ENCODE measurements at regions not wholly inside any gene's neighbourhood (a gene's known extent, or its start where the extent isn't known, plus 50 kb on each side); places are given as distances from the start of the nearest gene placed in this dataset.
"Not testable (repeated sequence)": the region's sequence is repeated elsewhere in the genome, so short reads cannot be mapped to it uniquely, and the experiment has no call there.

DNA sequence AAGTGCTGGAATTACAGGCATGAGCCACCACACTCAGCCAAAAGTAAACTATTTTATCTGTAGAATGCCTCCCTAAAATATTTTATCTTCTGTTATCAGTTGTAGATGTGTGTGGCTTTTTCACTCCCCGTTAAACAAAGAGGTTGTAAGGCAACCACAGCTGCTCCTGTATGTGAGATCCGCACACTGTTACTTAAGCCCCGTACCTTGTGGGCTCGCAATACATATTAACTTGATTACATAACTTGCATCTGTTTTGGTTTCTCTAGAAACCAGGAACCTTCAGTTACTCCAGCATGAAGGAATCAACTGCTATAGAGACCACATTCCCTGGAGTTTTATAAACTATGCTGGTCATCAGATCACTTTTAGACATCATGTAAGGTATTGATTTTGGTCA, 420.1 kb upstream of the SLC35B3 start:
- no peak for DNase-seq

DNA sequence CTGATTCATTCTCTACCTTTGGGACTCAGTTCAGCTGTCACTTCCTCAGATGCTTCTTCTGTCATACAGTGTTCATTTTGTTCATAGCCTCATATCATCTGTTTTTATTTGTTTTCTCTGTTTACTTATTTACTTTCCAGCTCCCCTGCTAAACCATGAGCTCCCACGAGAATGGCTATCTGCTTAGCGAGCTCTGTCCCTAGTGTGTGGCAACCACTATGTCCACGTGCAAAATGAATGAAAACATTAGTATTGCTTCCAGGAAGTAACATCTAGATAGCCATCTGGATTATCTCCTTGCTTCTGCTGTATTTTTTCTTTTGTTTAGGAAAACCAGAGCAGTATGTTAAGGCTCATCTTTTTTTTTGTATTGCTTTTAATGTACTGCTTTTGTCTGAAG, 417.0 kb upstream of the SLC35B3 start:
- no peak for DNase-seq

DNA sequence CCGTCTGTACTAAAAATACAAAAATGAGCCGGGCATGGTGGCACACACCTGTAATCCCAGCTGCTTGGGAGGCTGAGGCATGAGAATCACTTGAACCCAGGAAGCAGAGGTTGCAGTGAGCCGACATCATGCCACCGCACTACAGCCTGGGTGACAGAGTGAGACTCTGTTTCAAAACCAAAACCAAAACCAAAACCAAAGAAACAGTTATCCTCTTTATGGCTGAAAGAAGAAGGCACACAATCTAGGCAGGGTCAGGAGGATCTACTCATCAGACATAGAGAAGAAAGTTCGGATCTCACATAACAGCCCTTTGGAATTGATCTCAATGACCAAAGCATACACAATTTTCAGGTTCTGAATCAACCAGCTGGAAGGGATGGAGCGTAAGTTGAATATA, 411.3 kb upstream of the SLC35B3 start:
- not testable (repeated sequence) for DNase-seq

DNA sequence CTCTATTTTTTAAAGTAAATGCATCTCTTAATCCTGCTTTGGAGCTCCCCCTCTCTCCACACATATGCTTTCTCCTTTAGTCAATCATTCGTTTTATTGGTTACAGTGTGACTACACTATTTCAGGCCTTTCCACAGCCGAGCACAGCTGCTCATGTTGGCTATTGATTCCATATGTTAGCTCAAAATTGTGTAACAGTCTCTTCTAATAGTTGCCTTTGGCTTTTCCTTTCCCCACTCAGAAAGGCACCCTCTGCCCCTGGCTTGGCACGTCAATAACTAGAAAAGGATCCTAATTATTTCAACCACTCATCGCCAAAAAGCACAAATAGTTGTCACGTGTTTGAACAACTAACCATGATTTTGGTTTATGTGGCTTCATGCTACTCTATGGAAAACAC, 410.3 kb upstream of the SLC35B3 start:
- DNase-seq = no peak

DNA sequence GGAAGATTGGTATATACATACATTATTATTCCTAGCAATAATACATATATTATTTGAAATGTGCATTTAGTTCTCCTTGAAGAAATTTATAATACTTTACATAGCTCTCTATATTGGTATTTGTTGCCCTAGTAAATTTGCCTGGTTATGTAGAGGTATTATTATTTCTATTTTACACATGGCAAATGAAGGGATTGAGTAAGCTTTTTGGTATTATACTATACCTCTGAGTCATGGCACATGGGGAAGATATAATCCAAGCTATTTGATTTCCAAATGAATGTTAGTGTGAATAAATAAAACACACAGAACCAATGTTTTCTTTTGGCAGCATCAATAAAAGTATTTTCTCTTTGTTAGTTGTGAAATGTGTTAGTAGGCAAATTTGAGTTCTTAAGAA, 409.6 kb upstream of the SLC35B3 start:
- no peak for DNase-seq

DNA sequence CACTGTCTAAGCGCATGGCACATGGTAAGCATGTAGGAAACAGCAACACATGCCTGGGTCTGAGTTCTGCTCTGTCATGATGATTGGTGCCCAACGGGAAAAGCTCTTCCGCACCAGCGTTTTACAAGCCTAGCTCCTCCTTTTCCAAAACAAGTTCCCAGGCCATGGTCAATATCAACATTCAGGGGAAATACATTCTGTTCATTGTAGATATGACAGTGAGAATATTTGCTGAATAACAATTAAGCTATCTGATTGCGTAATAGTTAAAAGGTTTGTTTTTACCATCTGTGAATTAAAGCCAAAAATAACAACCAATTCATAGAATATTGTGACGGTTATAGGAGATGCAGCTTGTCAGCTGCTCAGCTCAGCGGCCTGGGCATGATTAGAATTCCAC, 404.3 kb upstream of the SLC35B3 start:
- no peak for DNase-seq

DNA sequence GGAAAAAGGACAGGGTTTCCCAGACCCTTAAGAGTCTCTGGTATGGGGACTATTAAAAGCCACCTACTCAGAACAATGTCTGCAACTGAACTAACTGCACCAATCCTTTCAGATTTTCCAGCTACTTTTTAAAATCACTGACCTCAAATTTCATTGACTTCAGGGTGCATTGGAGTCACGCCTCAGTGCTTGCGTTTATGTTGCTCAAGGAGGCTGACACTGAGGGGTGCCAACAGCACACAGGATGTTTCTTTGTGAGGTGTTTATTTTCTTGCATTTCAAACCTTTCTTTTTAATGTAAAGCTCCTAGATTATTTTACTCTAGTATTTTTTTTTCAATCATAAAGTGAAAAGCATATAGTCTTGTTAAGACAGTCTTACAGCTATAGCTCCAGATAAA, 402.0 kb upstream of the SLC35B3 start:
- DNase-seq = no peak

DNA sequence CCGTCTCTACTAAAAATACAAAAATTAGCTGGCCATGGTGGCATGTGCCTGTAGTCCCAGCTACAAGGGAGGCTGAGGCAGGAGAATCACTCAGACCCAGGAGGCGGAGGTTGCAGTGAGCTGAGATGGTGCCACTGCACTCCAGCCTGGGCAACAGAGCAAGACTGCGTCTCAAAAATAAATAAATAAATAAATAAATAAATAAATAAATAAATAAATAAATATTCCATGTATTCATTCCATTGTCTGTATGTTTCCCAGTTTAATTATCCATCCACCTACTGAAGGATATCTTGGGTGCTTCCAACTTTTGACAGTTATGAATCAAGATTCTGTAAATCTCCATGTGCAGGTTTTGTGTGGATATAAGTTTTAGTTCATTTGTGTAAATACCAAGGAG, 397.4 kb upstream of the SLC35B3 start:
- not testable (repeated sequence) for DNase-seq

DNA sequence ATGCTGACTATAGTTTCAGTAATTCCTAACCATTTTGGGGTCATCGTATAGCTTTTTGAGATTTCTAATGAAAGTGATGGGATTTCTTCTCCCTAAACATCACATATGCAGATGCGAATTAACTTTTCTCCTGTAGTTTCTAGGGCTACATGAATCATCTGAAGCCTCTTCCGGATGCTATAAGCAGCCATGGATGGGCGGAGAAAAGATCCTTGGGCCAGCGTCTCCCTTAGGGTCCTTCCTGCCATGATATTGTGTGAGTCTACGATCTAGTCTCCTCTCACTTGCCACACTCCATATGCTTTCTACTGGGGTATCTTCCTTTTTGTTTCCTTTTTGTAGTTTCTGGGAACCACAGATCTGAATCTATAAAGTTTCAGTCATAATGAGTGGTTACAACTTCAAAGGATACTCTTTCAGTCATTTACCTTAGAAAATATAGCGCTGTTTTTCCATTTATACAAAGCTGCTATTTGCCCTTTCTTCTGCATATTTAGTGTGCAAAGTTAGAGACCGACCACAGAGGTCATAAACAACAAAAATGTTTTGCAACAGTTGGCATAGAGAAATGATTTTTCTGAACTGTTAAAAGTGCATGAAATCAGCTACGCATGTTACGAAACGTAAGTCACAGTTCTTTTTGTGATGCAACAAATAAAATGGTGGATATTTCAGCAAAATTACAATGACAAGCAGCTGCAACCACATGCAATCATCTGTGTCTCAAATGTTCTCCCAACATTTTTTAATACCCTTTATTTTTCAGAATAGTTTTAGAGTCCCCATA, 396.2 kb upstream of the SLC35B3 start:
- no peak for DNase-seq

DNA sequence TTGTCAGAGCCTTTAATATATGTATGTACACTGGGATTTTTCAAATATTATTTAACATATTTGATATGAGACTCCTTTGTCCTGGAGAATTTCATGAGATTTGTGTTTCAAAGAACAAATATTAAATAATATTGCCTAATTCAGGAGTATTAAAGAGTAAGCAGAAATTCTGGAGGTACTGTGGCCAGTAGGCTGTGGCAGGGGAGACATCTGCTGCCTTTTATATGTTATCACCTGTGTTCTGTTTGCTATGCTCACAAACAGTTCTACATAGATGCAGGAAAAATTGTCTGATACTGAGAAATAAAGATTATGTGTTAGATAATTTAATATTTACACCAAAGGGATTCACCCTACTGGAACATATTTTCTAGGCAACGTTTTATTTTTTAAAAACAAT, 395.4 kb upstream of the SLC35B3 start:
- no peak for DNase-seq

DNA sequence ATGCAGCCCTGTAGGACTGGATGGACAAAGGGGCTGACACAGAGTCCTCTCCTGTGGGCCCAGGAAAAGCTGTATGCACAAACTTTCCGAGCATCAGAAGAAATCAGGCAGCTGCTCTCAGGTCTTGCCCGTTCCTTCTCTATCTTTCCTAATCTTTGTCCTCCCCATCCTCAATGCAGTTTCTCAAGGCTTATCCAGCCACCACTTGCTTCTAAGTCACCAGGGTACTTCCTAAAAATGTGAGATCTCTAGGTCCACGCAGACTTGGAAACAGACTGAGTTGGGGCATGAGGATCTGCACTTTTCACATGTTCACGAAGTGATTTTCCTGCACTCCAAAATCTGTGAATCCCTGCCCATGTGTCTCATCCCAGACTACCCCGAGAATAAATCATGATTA, 394.5 kb upstream of the SLC35B3 start:
- no peak for DNase-seq

DNA sequence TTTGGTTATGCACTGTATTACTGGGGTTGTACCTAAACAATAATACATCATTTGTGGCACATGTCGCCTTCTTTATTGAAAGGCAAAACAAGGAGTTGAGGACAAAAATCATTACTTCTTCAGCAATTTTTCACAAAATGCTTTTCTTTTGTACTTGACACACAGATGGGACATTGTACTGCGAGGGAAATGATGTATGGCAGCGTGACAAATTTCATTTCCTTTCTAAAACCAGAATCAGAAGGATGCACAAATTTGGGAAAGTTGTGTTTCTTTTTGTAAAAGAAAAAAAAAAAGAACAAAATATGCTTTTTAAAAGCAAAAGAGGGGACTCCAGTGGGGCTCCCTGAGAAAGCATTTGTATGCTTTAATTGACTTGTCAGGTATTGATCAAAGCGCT, 394.0 kb upstream of the SLC35B3 start:
- DNase-seq = no peak

DNA sequence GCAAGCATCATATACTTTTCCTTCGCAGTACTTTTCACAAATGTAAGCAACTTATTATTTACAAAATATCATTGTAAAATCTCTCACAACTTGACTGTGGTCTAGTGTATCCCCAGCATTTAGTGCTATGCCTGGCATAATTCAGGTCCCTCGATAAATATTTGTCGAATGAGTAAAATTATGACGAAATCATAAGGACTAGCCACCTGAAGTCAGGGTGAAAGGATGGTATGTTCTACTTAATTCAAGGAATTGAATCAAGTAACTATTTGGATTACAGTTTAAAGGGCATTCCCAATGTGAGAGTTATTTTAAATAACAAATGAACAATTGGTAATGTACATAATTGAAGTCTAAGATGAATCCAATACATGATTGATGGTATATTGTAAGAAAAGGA, 393.0 kb upstream of the SLC35B3 start:
- DNase-seq = no peak

DNA sequence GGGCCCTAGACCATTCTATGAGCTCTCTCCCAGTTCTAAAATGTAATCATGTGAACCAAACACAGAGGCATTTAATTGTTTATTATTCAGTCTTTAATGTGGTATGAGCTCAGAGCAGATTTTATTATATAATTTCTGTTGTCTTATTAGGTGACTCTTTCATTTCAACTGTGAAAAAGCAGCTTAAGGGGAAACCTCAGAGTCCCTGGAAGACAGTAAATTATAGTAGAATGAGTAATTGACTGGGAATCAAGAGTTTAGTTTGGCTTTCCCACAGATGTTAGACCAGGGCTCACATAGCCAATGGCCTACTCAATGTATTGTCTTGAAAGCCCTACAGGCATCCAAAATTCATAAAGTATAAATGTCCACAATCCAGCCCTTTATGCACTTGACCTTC, 390.4 kb upstream of the SLC35B3 start:
- no peak for DNase-seq

DNA sequence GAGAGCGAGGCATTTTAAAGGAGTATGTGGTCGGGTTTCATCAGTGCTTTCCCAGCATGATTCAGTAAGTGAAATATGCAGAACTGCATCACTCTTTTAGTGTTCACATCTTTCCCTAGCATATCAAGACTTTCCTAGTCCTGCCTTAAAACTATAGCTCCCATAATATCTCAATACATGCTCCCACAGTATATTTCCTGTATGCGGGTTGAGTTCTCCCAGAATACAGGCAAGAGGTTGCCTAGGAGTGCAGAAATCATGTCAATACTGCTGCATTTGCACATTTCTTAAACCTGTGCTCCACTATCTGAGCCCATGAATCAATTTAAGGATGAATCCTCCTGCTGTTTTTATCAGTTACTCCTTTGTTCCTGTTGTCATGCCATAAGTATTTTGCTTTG, 386.6 kb upstream of the SLC35B3 start:
- DNase-seq = no peak

DNA sequence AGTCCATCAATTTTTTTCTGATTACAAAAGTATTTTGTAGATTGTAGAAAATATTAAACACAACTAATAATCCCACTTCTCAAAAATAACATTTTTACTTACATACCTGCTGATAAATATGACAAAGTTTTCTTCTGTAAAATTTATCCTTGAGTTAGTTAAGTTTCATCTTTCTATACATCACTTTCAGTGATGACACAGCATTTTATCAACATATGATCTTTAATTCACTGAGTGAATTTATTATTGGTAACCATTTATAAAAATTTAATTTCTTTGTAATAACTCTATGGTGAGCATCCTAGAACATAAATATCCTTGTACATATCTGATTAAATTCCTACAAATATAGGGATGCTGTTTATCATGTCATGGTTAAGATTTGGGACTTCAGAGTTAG, 385.0 kb upstream of the SLC35B3 start:
- no peak for DNase-seq

DNA sequence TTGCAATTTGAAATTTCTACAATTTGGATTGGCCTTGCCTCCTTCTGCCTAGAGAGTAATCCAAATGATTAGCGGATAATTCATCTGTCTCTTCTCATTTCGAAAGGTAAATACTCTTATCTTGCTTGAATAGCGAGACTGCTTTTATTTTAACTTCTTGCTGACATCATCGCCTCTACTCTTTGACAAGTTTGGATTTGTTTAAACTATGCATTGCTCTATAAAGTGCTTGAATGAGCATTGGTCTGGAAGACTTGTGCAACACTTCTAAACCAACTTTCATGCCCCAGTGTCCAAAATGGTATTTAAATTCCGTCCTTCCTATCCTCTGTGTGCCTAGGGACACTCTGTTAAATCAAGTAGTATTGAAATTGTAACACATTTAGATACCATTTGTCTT, 384.1 kb upstream of the SLC35B3 start:
- no peak for DNase-seq

DNA sequence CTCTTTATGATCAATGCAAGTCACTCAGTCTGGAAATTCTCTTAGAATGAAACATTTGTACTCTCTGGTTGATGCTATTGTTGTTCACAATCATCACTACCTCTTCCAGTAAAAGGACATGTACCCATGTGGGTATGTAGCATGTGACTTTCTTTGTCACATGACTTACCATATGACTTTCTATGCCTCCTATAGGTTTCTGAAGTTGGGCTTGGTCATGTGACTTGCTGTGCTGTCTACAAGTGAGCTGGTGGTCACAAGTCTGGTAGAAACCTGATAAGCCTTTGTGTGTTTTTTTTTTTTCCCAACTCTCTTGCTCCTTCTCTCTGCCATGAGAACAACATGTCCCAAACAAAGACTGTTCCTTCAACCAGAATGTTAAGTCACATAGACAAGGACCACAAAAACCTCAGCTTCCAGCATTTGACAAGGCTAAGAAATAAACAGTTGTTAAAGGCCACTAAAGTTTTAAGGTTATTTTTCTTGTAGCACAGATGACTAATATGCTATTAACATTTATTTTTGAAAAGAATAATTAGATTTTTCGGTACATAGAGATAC, 379.2 kb upstream of the SLC35B3 start:
- no peak for DNase-seq

DNA sequence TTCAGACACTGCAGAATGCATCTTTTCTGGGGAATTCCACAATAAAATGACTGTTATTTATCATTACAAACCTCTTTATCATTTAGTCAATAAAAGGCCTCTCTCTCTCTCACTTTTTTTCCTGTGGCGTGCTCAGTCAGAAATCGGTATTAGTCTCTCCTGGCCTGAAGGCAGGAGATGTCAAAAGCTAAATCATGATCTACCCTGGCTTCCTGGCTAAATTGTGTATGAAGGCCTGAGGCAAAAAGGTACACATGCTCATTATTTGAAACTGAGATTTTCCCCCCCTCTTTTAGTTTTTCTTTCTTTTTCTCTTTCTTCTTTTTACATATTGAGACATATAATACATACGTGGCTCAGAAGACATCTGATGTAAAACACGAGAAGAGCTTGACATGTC, 375.0 kb upstream of the SLC35B3 start:
- DNase-seq = no peak

DNA sequence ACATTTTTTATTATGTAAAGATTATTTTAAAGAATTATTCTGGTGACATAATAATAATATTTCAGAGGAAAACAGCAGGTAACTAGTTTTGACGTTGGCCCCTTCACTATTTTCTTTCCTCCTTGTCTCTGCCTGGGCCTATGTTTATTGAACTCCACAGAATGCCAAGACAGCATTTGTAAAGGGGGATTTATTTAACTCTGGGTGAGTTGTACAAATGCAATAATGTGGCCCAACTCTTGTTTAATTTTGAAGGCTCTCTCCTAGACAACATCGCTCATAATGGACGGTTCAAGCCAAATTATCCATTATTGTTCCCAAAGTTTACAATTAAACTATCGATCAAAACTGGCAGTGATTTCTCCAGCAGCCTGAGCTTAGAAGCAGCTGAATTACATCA, 374.3 kb upstream of the SLC35B3 start:
- DNase-seq = no peak

DNA sequence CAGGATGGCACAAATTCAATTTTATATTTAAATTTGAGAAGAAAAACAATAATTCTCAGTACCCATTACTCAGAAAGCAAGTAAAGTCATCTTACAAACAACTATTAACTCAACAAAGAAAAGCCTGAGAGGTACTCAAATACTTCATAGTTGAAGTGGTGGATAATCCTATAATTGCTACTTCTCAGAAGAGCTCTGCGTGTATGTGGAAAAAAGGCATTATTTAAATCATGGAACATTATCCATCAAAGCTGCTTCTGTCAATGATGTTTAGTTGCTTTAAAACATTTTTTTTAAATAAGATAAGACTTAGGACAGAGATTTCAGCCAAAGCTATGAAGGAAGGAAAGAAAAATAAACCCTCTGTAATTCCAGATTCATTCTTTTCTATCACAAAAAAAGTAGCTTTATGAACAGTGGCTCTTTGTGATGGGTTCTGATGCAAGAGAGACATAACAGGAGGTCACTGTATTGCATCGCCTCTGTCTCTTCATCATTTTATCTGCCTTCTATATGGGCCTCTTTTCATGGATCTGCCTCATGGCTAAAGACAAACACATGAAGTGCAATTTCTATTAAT, 367.9 kb upstream of the SLC35B3 start:
- no peak for DNase-seq

DNA sequence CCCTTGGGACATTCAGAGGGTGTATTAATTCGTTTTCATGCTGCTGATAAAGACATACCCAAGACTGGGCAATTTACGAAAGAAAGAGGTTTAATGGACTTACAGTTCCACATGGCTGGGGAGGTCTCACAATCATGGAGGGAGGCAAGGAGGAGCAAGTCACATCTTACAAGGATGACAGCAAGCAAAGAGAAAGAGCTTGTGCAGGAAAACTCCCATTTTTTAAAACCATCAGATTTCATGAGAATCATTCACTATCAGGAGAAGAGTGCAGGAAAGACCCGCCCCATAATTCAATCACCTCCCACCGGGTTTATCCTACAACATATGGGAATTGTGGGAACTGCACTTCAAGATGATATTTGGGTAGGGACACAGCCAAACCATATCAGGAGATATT, 367.1 kb upstream of the SLC35B3 start:
- DNase-seq = not testable (repeated sequence)

DNA sequence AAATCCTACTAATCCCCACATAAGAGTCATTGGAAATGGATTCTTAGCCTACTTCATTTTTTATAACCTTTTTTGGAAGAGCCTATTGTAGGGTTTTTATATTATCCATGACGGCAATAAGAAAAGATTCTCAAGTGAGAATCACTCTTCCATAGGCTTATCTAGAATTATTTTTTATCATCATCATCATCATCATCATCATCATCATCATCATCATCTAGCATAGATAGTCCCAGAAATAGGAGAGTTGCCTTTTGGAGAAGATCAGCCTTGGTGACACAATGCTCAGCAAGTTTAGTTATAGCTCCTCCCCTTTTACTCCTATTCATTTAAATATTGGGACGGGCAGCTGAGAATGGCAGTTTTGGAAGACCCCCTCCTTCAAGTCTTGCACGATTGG, 359.1 kb upstream of the SLC35B3 start:
- DNase-seq = no peak

DNA sequence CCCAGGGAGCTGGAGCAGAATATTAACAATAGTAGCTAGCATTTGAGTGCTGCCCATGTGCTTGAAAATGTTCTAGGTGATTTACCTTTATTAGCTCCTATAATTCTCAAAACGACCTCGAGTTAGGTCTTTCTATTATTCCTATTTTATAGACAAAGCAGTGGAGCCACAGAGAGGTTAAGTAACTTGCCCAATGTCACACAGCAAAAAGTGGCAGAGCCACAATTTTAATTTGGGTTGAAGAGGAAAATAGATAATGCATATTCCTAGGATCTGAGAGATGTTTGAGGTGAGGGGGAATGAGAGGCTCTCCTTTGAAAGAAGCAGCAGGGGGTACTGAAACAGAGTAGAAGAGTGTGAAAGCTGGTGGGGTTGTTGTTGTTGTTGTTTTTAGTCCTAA, 354.5 kb upstream of the SLC35B3 start:
- no peak for DNase-seq

DNA sequence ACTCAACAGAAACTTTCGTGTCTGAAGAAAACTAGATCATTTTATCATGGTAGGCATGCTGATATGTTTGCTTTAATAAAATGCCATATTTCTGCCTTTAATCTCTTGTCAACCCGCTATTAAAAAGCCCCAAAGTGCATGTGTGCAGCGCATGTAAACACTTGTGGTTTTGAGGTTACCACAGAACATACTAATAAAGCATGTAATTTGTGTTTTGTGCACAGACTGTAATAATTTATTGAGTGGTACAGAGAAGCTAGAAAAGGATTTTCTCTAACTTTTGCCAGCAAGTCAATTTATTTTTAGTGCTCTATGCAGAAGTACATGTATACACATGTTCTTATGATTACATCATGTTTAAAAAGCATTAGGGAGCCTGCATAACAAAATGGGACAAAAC, 349.9 kb upstream of the SLC35B3 start:
- DNase-seq = no peak
